NCI-H526 (cell line): ENCODE measurements at regions not wholly inside any gene's neighbourhood (a gene's known extent, or its start where the extent isn't known, plus 50 kb on each side); places are given as distances from the start of the nearest gene placed in this dataset.
A peak's percentile ranks its signal among the peaks of the same experiment; 100 is the strongest.

Source experiments
- DNase-seq, 2 experiments: peaks; one replicate each; lab custom pipeline; 2025; lab: John Stamatoyannopoulos, UW

DNA sequence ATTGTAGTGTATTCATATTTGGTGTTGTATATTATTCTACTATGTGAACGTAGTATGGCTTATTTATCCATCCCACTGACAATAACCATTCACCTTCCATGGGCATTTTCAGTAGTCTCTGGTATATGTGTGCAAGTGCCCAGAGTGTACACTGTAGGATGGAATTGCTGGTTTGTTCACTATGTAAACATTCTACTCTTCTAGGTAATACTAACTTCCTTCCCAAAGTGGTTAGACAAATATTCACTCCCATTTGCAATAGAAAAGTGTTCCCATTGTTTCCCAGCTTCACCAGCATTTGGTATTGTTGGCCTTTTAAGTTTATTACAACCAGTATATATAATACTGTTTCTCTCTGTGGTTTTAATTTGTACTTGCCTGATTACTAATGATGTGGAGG lies 153.7 kb downstream of the C7orf25 start:
- DNase-seq, result no peak

- no peak for DNase-seq
Measured at GRCh38 chr7:42756841-42757240, 155.0 kb downstream of the C7orf25 start.

DNA sequence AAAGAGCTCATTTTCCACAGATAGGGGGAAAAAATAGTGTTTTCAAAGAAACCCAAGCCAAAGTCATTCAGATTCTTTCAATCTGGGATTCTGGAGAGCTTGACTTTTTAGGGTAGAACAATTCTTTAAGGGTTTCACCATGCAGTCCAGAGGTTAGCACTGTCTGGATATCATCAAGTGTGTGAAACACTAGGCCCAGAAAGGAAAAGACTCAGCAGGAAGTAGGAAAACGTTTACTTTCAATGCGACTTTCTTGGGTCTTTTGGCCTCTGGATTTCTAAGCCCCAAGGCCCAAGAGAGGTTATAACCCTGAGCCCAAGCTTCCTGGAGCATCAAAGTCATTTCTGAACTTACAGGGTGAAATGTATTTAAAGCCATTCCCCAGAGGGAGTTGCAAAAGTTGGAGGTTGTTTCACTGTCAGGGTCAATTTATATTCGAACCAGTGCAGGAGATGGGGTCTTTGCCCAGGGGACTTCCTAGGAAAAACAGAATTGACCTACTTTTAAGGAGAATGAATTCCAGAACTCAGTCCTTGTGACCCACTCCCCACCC lies 158.0 kb downstream of the C7orf25 start:
- DNase-seq, result no peak

- DNase-seq, result no peak
Measured at GRCh38 chr7:42753367-42753766, 158.5 kb downstream of the C7orf25 start.

DNA sequence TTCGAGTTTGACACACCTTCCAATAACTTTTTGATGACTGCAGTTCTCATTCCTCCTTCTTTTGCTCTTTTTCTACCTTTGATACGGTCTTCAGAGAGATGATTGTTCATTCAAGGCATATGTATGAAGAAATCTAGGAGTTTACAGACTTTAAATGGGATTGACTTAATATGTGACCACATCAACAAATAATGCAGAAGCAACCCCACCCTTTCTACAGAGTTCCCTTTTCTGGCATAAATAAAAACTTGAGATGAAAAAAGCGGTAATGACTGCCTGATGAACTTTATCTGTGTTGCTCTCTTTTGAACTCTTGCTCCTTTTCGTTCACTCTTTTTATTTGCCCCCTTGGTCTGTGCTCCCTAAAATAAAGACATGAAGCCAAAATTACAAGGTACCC lies 161.7 kb downstream of the C7orf25 start:
- DNase-seq, result no peak

GRCh38 chr7:42747044-42747443 lies 164.8 kb downstream of the C7orf25 start:
- no peak for DNase-seq

GRCh38 chr7:42746214-42746613 lies 165.7 kb downstream of the C7orf25 start:
- no peak for DNase-seq

GRCh38 chr7:42745357-42746059 lies 166.4 kb downstream of the C7orf25 start:
- peak; percentile 6 to 30 for DNase-seq

DNA sequence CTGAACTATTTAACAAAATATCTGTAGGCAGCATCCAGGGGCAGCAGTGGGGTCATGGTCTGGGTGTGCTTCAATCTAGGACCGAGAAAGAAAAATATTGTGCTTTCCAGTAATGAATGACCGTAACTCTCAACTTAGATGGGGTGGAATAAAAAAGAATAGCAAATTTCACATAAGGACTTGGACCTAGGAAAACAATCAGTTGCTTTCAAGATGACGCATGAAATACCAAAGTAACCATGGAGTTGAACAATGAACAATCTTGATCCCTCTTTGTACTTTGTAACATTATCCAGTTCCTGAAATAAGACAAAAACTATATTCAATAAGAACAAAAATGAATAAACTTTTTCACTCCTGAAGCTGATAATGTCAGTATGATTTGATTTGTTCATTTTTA lies 167.1 kb downstream of the C7orf25 start:
- no peak for DNase-seq

- no peak for DNase-seq
Measured at GRCh38 chr7:42743077-42743858, 168.6 kb downstream of the C7orf25 start.

DNA sequence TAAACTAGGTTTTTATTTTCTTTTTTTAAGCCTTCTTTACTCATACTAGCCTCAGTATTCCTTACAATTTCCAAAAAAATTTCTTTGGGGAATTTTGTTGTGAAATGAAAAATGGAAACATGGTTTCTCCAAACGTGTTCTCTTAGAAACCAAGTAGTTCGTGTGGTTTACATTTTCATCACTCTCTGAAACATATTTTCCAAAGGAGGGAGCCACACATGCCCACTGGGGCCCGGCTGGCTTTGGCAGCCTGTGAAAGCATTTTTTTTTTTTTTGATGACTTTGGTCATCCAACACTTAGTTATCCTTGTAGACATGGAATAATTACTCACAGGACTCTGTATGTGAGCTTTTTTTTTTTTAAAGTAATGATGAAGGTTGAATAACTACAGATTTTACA lies 169.6 kb downstream of the C7orf25 start:
- DNase-seq, result no peak

DNA sequence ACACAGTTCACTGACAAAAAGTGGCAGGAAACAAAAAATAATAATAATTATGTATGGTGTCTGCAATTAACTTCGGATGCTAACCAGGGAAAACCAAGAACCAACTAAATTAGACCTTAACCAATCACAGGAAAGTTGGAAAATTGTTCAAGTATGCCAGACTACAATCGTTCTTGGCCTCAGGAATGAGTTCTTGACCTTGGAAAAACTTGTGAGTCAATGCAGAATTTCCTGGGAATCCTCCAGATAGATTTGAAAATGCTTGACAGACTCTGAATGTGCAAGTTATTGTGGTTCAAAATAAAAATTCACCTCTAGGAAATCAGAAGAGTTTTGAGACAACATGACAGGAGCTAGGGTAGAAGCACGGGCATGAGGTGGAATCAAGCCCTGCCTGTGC lies 171.5 kb downstream of the C7orf25 start:
- DNase-seq, result no peak

DNA sequence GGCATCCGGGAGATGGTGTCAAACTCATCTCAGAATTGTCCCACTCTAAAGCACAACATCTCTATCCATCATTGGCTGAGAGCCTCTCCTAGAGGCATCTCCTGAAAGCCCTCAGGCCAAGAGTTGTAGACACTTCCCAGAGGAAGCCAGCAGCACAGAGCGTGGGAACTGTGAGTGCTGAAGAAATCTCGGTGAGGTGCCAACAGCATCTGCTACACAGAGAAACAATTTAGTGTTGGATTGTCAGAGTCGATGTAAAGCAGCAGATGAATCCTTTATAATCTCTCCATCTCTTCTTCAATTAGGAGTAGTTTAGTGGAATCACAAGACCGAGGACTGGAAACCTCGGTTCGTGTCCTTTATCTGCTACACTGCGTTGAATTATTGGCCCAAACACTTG lies 172.2 kb downstream of the C7orf25 start:
- no peak for DNase-seq

- DNase-seq, result peak in 1 of 2 experiments; percentile 10
Measured at GRCh38 chr7:42736931-42737330, 174.9 kb downstream of the C7orf25 start.

DNA sequence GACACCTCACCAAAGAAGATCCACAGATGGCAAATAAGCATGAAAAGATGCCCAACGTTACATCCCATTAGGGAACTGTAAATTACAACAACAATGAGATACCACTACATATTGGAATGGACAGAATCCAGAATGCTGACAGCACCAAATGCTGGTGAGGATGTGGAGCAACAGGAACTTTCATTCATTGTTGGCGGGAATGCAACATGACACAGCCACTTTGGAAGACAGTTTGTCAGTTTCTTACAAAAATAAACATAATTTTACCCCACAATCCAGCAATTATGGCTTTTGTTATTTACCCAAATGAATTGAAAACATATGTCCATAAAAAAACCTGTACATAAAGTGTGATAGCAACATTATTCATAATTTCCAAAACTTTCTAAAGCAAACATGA lies 176.8 kb downstream of the C7orf25 start:
- DNase-seq, result no peak

DNA sequence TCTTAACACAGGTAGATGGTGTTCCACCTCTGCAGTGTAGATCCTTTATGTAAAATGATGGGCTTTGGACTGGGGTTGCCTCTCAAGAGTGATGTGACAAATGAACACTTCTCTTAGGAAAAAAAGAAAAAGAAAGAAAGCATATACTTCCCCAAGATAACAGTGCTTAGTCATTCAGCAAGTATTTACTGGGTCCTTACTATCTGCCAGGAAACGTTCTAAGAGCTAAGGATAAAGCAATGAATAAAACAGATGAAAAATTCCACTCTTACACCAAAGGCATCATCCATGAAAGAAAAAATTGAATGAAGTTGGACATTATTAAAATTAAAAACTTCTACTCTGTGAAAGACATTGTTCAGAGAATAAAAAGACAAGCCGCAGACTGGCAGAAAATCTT lies 177.3 kb downstream of the C7orf25 start:
- no peak for DNase-seq

DNA sequence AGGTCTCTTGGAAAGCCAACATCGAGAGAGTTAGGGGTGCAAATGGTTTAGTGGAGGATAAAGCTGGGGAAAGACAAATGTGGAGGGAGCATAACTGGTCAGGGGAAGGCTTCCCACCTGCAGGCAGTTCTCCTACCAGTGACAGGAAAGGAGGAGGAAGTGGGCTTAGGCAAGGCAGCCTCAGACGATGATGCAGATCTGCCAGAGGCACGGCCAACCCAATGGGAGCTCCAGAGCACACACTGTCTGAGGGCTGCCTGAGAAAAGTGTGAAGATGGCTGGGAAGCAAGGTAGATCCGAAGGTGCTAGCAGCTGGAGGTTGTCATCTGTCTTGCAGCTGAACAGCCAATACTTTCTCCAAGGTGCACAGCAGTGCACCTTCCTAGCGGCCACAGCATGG lies 178.8 kb downstream of the C7orf25 start:
- no peak for DNase-seq

GRCh38 chr7:42730586-42730985 lies 181.3 kb downstream of the C7orf25 start:
- no peak for DNase-seq

DNA sequence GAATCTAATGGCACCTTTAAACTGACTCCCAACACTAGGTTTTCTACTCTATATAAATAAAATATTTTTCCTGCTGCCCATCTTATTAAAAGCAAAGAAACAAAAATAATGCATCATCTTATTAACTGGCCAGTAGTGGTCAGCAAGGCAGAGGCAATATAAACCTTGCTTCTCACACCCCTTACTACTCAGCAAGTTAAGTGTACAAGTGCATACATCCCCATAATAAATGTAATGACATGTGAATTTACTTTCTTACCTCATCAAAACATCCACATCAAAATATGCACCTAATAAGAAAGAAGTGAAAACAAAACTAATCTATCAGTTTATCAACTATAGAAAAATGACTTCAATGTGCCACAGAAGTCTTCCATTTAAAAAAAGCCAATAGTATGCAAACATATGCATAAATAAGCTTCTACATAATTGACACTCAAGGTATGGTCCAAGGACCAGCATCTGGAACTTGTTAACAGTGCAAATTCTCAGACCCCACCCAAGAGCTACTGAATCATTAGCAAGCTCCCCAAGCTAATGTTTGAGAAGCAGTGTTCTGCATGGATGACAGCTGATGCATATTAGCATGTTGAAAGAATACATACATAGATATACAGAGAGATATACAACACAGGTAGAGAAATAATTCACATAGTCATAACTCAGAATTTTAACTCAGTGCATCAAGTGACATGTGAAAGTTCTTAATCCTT lies 182.7 kb downstream of the C7orf25 start:
- no peak for DNase-seq

GRCh38 chr7:42727451-42727850 lies 184.4 kb downstream of the C7orf25 start:
- DNase-seq, result no peak

GRCh38 chr7:42726066-42726785 lies 185.6 kb downstream of the C7orf25 start:
- no peak for DNase-seq

DNA sequence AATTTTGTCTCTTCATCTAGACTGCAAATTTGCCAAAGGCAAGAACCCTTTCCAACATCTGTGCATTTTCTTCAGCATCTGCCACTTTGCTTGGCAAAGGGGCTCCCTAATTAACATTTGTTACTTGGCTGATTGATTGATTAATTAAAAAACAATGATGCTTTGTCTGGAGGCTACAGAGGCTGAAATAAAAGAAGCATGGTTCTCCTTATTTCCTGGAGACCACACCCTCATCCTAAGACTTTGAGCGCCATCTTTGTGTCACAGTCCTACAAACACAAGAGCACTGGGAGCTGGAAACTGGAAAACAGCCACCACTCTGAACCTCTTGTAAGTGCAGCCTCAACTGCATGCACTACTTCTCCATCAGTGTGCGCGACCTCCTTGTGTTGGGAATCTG lies 189.2 kb downstream of the C7orf25 start:
- DNase-seq, result no peak
